ENCODE measurements at regions not wholly inside any gene's neighbourhood (a gene's known extent, or its start where the extent isn't known, plus 50 kb on each side); places are given as distances from the start of the nearest gene placed in this dataset.

DNA sequence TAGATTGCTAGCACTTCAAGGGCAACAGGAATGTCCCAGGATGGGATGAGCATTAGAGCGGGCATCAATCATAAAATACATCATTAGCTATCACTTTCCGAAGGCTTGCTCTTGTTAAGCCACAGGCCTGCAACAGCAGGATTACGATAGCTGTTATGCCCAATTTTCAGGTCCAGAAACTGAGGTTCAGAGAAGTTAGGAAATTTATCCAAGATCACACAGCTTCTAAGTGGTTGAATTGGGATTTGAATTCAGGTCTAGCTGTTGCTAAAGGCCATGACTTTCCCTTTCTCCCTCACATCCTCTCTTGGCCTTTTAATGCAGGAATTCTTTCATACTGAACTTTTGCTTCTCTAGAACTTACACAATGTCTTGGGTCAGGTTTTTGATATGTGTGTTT is 119.4 kb upstream of the ERCC6L2 start:
- Histone ChIP-seq H2AK9ac (replicated peaks; ENCODE audit: low read depth, low read length, poor library complexity) (no peak overlapping the region), H3K4ac (ENCODE audit: low read depth, low read length) (no peak overlapping the region), H3K23ac (ENCODE audit: low read depth, low read length) (no peak overlapping the region), H3K9me3 (ENCODE audit: control insufficient read depth, insufficient read depth, low read length) (no peaks in the 10 kb centered on the region), H2AFZ (replicated peaks; ENCODE audit: low read length, poor library complexity) (no peak overlapping the region), H3K4me1 (ENCODE audit: control insufficient read depth, insufficient read depth, low read length) (peaks cover 4% of the 10 kb centered on the region; the same call in 1 of the 2 replicates), H4K91ac (ENCODE audit: insufficient read depth, low read depth, low read length) (no peak overlapping the region), H3K9me1 (ENCODE audit: insufficient read depth, low read length) (no peaks in the 10 kb centered on the region; the same call in 1 of the 2 replicates), H3K14ac (replicated peaks; ENCODE audit: low read depth, low read length) (no peak overlapping the region), H2BK20ac (ENCODE audit: low read depth, low read length) (no peak overlapping the region), H3K27ac (ENCODE audit: insufficient read depth, low read length) (no peak overlapping the region), H3K36me3 (ENCODE audit: control insufficient read depth, insufficient read depth, low read length) (no peaks in the 10 kb centered on the region), H4K8ac (ENCODE audit: low read depth in 2 of 2, low read length in 2 of 2) (no peak overlapping the region), H3K4me3 (ENCODE audit: insufficient read depth, low read depth, low read length) (no peak overlapping the region), H2AK5ac (ENCODE audit: low read depth, low read length) (no peak overlapping the region), H4K5ac (ENCODE audit: low read depth, low read length) (no peak overlapping the region), H3K4me2 (ENCODE audit: low read depth, low read length) (no peak overlapping the region), H2BK5ac (ENCODE audit: low read depth, low read length, poor library complexity, severe bottlenecking) (no peak overlapping the region), H3K56ac (ENCODE audit: extremely low read depth, insufficient read depth, low read length) (no peak overlapping the region), H3K18ac (ENCODE audit: low read depth, low read length) (no peak overlapping the region), H3K27me3 (ENCODE audit: control insufficient read depth, insufficient read depth, low read length) (no peaks in the 10 kb centered on the region; the same call in 1 of the 2 replicates), H2BK15ac (ENCODE audit: low read depth, low read length) (no peak overlapping the region), H4K20me1 (ENCODE audit: insufficient read depth, low read length) (no peaks in the 10 kb centered on the region), H3K79me1 (ENCODE audit: low read depth in 1 of 2, low read length in 2 of 2) (no peaks in the 10 kb centered on the region), H3K9ac (ENCODE audit: low read depth, low read length) (no peak overlapping the region), H2BK120ac (ENCODE audit: low read depth, low read length) (no peak overlapping the region)
- in situ Hi-C loops (cut with MboI; ENCODE audit: low sequenced_read_pairs) = no loop called here
- WGBS, 2 experiments (ENCODE audit: extremely low coverage in 2 of 2, insufficient read length in 1 of 2) = no CpG with 5 or more reads among the region's 3 CpGs
- no peak for TF ChIP-seq MXI1 (IDR thresholded peaks at IDR 0.05; ENCODE audit: borderline replicate concordance, low read depth, low read length)
- TF ChIP-seq RAD21 (IDR thresholded peaks at IDR 0.05; ENCODE audit: low read length) = no peak
- TF ChIP-seq SMC3 (IDR thresholded peaks at IDR 0.05; ENCODE audit: low read depth, low read length) = no peak
- no peak for TF ChIP-seq MAFK (IDR thresholded peaks at IDR 0.05; ENCODE audit: low read depth, low read length)
- no peak for TF ChIP-seq CEBPB (IDR thresholded peaks at IDR 0.05; ENCODE audit: low read depth, low read length)
- no peak for TF ChIP-seq RFX5 (IDR thresholded peaks at IDR 0.05; ENCODE audit: low read depth, low read length)
- TF ChIP-seq, protein P1, sequence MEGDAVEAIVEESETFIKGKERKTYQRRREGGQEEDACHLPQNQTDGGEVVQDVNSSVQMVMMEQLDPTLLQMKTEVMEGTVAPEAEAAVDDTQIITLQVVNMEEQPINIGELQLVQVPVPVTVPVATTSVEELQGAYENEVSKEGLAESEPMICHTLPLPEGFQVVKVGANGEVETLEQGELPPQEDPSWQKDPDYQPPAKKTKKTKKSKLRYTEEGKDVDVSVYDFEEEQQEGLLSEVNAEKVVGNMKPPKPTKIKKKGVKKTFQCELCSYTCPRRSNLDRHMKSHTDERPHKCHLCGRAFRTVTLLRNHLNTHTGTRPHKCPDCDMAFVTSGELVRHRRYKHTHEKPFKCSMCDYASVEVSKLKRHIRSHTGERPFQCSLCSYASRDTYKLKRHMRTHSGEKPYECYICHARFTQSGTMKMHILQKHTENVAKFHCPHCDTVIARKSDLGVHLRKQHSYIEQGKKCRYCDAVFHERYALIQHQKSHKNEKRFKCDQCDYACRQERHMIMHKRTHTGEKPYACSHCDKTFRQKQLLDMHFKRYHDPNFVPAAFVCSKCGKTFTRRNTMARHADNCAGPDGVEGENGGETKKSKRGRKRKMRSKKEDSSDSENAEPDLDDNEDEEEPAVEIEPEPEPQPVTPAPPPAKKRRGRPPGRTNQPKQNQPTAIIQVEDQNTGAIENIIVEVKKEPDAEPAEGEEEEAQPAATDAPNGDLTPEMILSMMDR (conservative IDR thresholded peaks at IDR 0.05; ENCODE audit: low read depth, low read length) = no peak
- no peak for TF ChIP-seq POLR2A (IDR thresholded peaks at IDR 0.05; ENCODE audit: low read depth, low read length)
- no peak for TF ChIP-seq BHLHE40 (IDR thresholded peaks at IDR 0.05; ENCODE audit: low read depth, low read length)
- POLR2A ChIA-PET (ENCODE audit: unreplicated experiment) = interaction anchor here (0.5 kb wide), 1 partner anchor 11 kb away, joined by 4 read pairs; no protein-coding TSS in a partner anchor
- intact Hi-C loops (cut with micrococcal nuclease) = no loop called here
- no peak for ATAC-seq (ENCODE audit: low read depth)
- dilution Hi-C loops (cut with HindIII; ENCODE audit: low sequenced_read_pairs, unreplicated experiment) = no loop called here
- CTCF ChIA-PET = interaction anchor here (0.6 kb wide), 2 partner anchors 59 to 133 kb away, joined by 3 read pairs; no protein-coding TSS in a partner anchor
- BruUV-seq (replicated peaks) = no TSS peak
- no peak for DNase-seq
